DMS53 (cell line): ENCODE measurements at regions not wholly inside any gene's neighbourhood (a gene's known extent, or its start where the extent isn't known, plus 50 kb on each side); places are given as distances from the start of the nearest gene placed in this dataset.
A peak's percentile ranks its signal among the peaks of the same experiment; 100 is the strongest.

ENCODE experiments used
- DNase-seq: peaks from one replicate; lab custom pipeline; 2025; lab: John Stamatoyannopoulos, UW

- no peak for DNase-seq
Measured at GRCh38 chr11:109267293-109268095, 154.5 kb upstream of the C11orf87 start.

GRCh38 chr11:109275931-109276330 is 146.1 kb upstream of the C11orf87 start:
- no peak for DNase-seq

GRCh38 chr11:109285465-109285864 is 136.5 kb upstream of the C11orf87 start:
- DNase-seq = no peak

- no peak for DNase-seq
Measured at GRCh38 chr11:109291553-109291952, 130.4 kb upstream of the C11orf87 start.

- no peak for DNase-seq
Measured at GRCh38 chr11:109298865-109299264, 123.1 kb upstream of the C11orf87 start.

- DNase-seq = peak; percentile 27
Measured at GRCh38 chr11:109300211-109300610, 121.8 kb upstream of the C11orf87 start.

GRCh38 chr11:109302591-109303334 is 119.2 kb upstream of the C11orf87 start:
- peak; percentile 13 for DNase-seq

GRCh38 chr11:109303342-109303741 is 118.6 kb upstream of the C11orf87 start:
- DNase-seq = peak; percentile 82

- peak; percentile 45 for DNase-seq
Measured at GRCh38 chr11:109304159-109304558, 117.8 kb upstream of the C11orf87 start.

GRCh38 chr11:109305009-109305408 is 117.0 kb upstream of the C11orf87 start:
- DNase-seq = no peak

GRCh38 chr11:109306322-109306721 is 115.7 kb upstream of the C11orf87 start:
- no peak for DNase-seq

- DNase-seq = no peak
Measured at GRCh38 chr11:109307366-109307765, 114.6 kb upstream of the C11orf87 start.

- DNase-seq = no peak
Measured at GRCh38 chr11:109308551-109308950, 113.4 kb upstream of the C11orf87 start.

GRCh38 chr11:109309153-109309552 is 112.8 kb upstream of the C11orf87 start:
- DNase-seq = peak; percentile 68

GRCh38 chr11:109317726-109318125 is 104.3 kb upstream of the C11orf87 start:
- no peak for DNase-seq

- no peak for DNase-seq
Measured at GRCh38 chr11:109320595-109320994, 101.4 kb upstream of the C11orf87 start.

GRCh38 chr11:109326781-109327180 is 95.2 kb upstream of the C11orf87 start:
- DNase-seq = no peak

- DNase-seq = no peak
Measured at GRCh38 chr11:109329716-109330115, 92.3 kb upstream of the C11orf87 start.

- no peak for DNase-seq
Measured at GRCh38 chr11:109338131-109338530, 83.9 kb upstream of the C11orf87 start.

- DNase-seq = no peak
Measured at GRCh38 chr11:109342261-109342660, 79.7 kb upstream of the C11orf87 start.

GRCh38 chr11:109343242-109343641 is 78.7 kb upstream of the C11orf87 start:
- DNase-seq = no peak

- DNase-seq = no peak
Measured at GRCh38 chr11:109347304-109347703, 74.7 kb upstream of the C11orf87 start.
